Naive thymus-derived CD4-positive, alpha-beta T cell (primary cell): ENCODE measurements at regions not wholly inside any gene's neighbourhood (a gene's known extent, or its start where the extent isn't known, plus 50 kb on each side); places are given as distances from the start of the nearest gene placed in this dataset.

Source experiments
- ATAC-seq: fragments of 150-1000 bp; cut with Tn5 transposase; 2 replicates; pipeline ENCODE4 v1.10.0; 2021; ENCODE audit warnings: mild to moderate bottlenecking, moderate library complexity
- CTCF ChIA-PET: fragments of 350-600 bp; sonication (Branson Sonifier 250); formaldehyde crosslinking; loops from one replicate; lab custom pipeline; 2021; ENCODE audit warnings: antibody characterized with exemption; lab: Charles Lee
- POLR2A ChIA-PET: fragments of 350-600 bp; sonication (Branson Sonifier 250); formaldehyde crosslinking; loops from one replicate; lab custom pipeline; 2021; ENCODE audit warnings: antibody characterized with exemption, inconsistent platforms; lab: Charles Lee
- DNase-seq, 9 donors: peaks; one replicate each; pipeline versions ENCODE4 v3.0.0 to v3.0.0-alpha.2; 2020 to 2022; ENCODE audit warnings: mixed read lengths in 1 of 9
- H3K27ac ChIP-seq: one replicate; pipeline ENCODE4 v1.7.0; 2013; ENCODE audit warnings: mild to moderate bottlenecking, low read depth, low read length, moderate library complexity
- H3K27me3 ChIP-seq, 2 donors: one replicate each; pipeline ENCODE4 v1.7.0; 2013; ENCODE audit warnings: low read length in 2 of 2, mild to moderate bottlenecking in 2 of 2, moderate library complexity in 2 of 2; ENCODE audit not compliant: control insufficient read depth in 2 of 2, insufficient read depth in 2 of 2
- H3K36me3 ChIP-seq, 3 experiments: 1 replicate in 2 of 3; 2 replicates in 1 of 3; pipeline ENCODE4 v1.7.0; 2013; ENCODE audit warnings: low read length in 3 of 3, mild to moderate bottlenecking in 3 of 3, moderate library complexity in 1 of 3; ENCODE audit not compliant: insufficient read depth in 3 of 3, control insufficient read depth in 2 of 3
- H3K4me1 ChIP-seq, 2 donors: one replicate each; pipeline ENCODE4 v1.7.0; 2013; ENCODE audit warnings: low read length in 2 of 2, mild to moderate bottlenecking in 2 of 2, moderate library complexity in 1 of 2; ENCODE audit not compliant: control insufficient read depth in 2 of 2, insufficient read depth in 2 of 2
- H3K4me3 ChIP-seq: 2 replicates; pipeline ENCODE4 v1.7.0; 2013; ENCODE audit warnings: mild to moderate bottlenecking, low read length
- H3K9me3 ChIP-seq, 3 experiments: 1 replicate in 2 of 3; 2 replicates in 1 of 3; pipeline ENCODE4 v1.7.0; 2013; ENCODE audit warnings: low read length in 3 of 3; ENCODE audit not compliant: control insufficient read depth in 2 of 3
- H3K27ac Mint-ChIP-seq, 9 donors: one replicate each; pipeline ENCODE4 v1.8.0; 2020 to 2022; ENCODE audit warnings: mixed read lengths in 9 of 9, mild to moderate bottlenecking in 8 of 9, moderate library complexity in 5 of 9, inconsistent platforms in 2 of 9
- H3K27me3 Mint-ChIP-seq, 5 donors: one replicate each; pipeline ENCODE4 v1.8.0; 2021 to 2022; ENCODE audit warnings: mixed read lengths in 5 of 5, mild to moderate bottlenecking in 1 of 5
- H3K36me3 Mint-ChIP-seq, 5 donors: one replicate each; pipeline ENCODE4 v1.8.0; 2020 to 2022; ENCODE audit warnings: mixed read lengths in 5 of 5, mild to moderate bottlenecking in 3 of 5, inconsistent platforms in 1 of 5
- H3K4me1 Mint-ChIP-seq, 7 donors: one replicate each; pipeline ENCODE4 v1.8.0; 2020 to 2022; ENCODE audit warnings: mixed read lengths in 7 of 7, mild to moderate bottlenecking in 3 of 7, inconsistent platforms in 1 of 7
- H3K4me3 Mint-ChIP-seq, 10 donors: one replicate each; pipeline ENCODE4 v1.8.0; 2020 to 2022; ENCODE audit warnings: mild to moderate bottlenecking in 10 of 10, mixed read lengths in 10 of 10, moderate library complexity in 6 of 10, inconsistent platforms in 2 of 10
- H3K9me3 Mint-ChIP-seq, 11 donors: one replicate each; pipeline ENCODE4 v1.8.0; 2020 to 2022; ENCODE audit warnings: mixed read lengths in 11 of 11, mild to moderate bottlenecking in 4 of 11, inconsistent platforms in 1 of 11, moderate library complexity in 1 of 11
- intact Hi-C, 2 donors: fragments of 100-400 bp; cut with micrococcal nuclease; formaldehyde crosslinking; loops; one replicate each; pipeline ENCODE4 v1.15.1; 2023

- no peaks in the 10 kb centered on the region for H3K27me3 ChIP-seq
- H3K9me3 ChIP-seq, result no peaks in the 10 kb centered on the region
- H3K4me3 ChIP-seq, result no peak overlapping the region
- ChIA-PET POLR2A (no interaction called here), CTCF (no interaction called here)
- peaks cover 0 to 1% (median 0%) of the 10 kb centered on the region in 11 donors for H3K9me3 Mint-ChIP-seq
- H3K27me3 Mint-ChIP-seq, result peaks cover 0 to 23% (median 5%) of the 10 kb centered on the region in 5 donors
- no peaks in the 10 kb centered on the region for H3K36me3 ChIP-seq
- H3K4me1 ChIP-seq, result no peaks in the 10 kb centered on the region
- H3K4me1 Mint-ChIP-seq, result peaks cover 0 to 5% (median 0%) of the 10 kb centered on the region in 7 donors
- intact Hi-C loops, result no loop called here
- no peak for DNase-seq
- H3K36me3 Mint-ChIP-seq, result no peaks in the 10 kb centered on the region
- H3K27ac ChIP-seq, result no peak overlapping the region
- H3K4me3 Mint-ChIP-seq, result no peak overlapping the region
- no peak for ATAC-seq
- H3K27ac Mint-ChIP-seq, result no peak overlapping the region
These were observed 51.8 kb upstream of the PNRC1 start for GRCh38 chr6:89028774-89029173.

GRCh38 chr6:89027756-89028155, 52.8 kb upstream of the PNRC1 start:
- Mint-ChIP-seq H3K27ac (no peak overlapping the region), H3K9me3 (peaks cover 0 to 1% (median 0%) of the 10 kb centered on the region in 11 donors), H3K27me3 (peaks cover 0 to 27% (median 5%) of the 10 kb centered on the region in 5 donors), H3K36me3 (no peaks in the 10 kb centered on the region), H3K4me1 (peaks cover 0 to 5% (median 0%) of the 10 kb centered on the region in 7 donors), H3K4me3 (no peak overlapping the region)
- ChIA-PET CTCF (interaction anchor here (0.9 kb wide), 1 partner anchor 8 kb away, joined by 3 read pairs; no protein-coding TSS in a partner anchor), POLR2A (interaction anchor here (0.8 to 0.9 kb wide), 3 partner anchors 51 to 56 kb away, joined by 3 to 4 read pairs (median 3); partner anchors contain the start of gene PNRC1)
- Histone ChIP-seq H3K4me3 (no peak overlapping the region), H3K36me3 (no peaks in the 10 kb centered on the region), H3K4me1 (no peaks in the 10 kb centered on the region), H3K27me3 (no peaks in the 10 kb centered on the region), H3K27ac (no peak overlapping the region), H3K9me3 (no peaks in the 10 kb centered on the region)
- intact Hi-C loops, result no loop called here
- DNase-seq (no peak), ATAC-seq (no peak)

GRCh38 chr6:89026151-89026550, 54.4 kb upstream of the PNRC1 start:
- peaks cover 0 to 1% (median 0%) of the 10 kb centered on the region in 11 donors for H3K9me3 Mint-ChIP-seq
- H3K4me3 Mint-ChIP-seq, result no peak overlapping the region
- ATAC-seq (no peak), DNase-seq (no peak)
- no peak overlapping the region for H3K27ac Mint-ChIP-seq
- no peaks in the 10 kb centered on the region for H3K4me1 Mint-ChIP-seq
- ChIA-PET POLR2A (interaction anchor here (1.0 kb wide), 1 partner anchor 54 kb away, joined by 3 read pairs; the partner anchor contains the start of gene PNRC1), CTCF (interaction anchor here (0.6 kb wide), 1 partner anchor 12 kb away, joined by 3 read pairs; no protein-coding TSS in a partner anchor)
- no peaks in the 10 kb centered on the region for H3K4me1 ChIP-seq
- H3K36me3 Mint-ChIP-seq, result no peaks in the 10 kb centered on the region
- no peaks in the 10 kb centered on the region for H3K36me3 ChIP-seq
- intact Hi-C loops, result no loop called here
- no peaks in the 10 kb centered on the region for H3K9me3 ChIP-seq
- peaks cover 0 to 27% (median 5%) of the 10 kb centered on the region in 5 donors for H3K27me3 Mint-ChIP-seq
- H3K27me3 ChIP-seq, result no peaks in the 10 kb centered on the region
- H3K27ac ChIP-seq, result no peak overlapping the region
- no peak overlapping the region for H3K4me3 ChIP-seq

GRCh38 chr6:89025633-89026032, 54.9 kb upstream of the PNRC1 start:
- no peak overlapping the region for H3K27ac Mint-ChIP-seq
- H3K27me3 Mint-ChIP-seq, result peaks cover 0 to 24% (median 5%) of the 10 kb centered on the region in 5 donors
- CTCF ChIA-PET, result interaction anchor here (0.6 kb wide), 1 partner anchor 11 kb away, joined by 3 read pairs; no protein-coding TSS in a partner anchor
- POLR2A ChIA-PET, result interaction anchor here (1.0 kb wide), 1 partner anchor 55 kb away, joined by 3 read pairs; the partner anchor contains the start of gene PNRC1
- Histone ChIP-seq H3K4me3 (no peak overlapping the region), H3K9me3 (no peaks in the 10 kb centered on the region), H3K27me3 (no peaks in the 10 kb centered on the region), H3K4me1 (no peaks in the 10 kb centered on the region), H3K27ac (no peak overlapping the region), H3K36me3 (no peaks in the 10 kb centered on the region)
- no peaks in the 10 kb centered on the region for H3K4me1 Mint-ChIP-seq
- peaks cover 0 to 1% (median 0%) of the 10 kb centered on the region in 11 donors for H3K9me3 Mint-ChIP-seq
- H3K36me3 Mint-ChIP-seq, result no peaks in the 10 kb centered on the region
- ATAC-seq, result no peak
- intact Hi-C loops, result no loop called here
- DNase-seq, result no peak
- H3K4me3 Mint-ChIP-seq, result no peak overlapping the region

GRCh38 chr6:89024456-89024855, 56.1 kb upstream of the PNRC1 start:
- H3K4me3 Mint-ChIP-seq, result no peak overlapping the region
- ATAC-seq, result no peak
- no peaks in the 10 kb centered on the region for H3K36me3 ChIP-seq
- POLR2A ChIA-PET, result no interaction called here
- intact Hi-C loops, result no loop called here
- H3K36me3 Mint-ChIP-seq, result no peaks in the 10 kb centered on the region
- H3K9me3 Mint-ChIP-seq, result peaks cover 0 to 1% (median 0%) of the 10 kb centered on the region in 11 donors
- no peak for DNase-seq
- no peaks in the 10 kb centered on the region for H3K9me3 ChIP-seq
- H3K27ac ChIP-seq, result no peak overlapping the region
- H3K4me1 Mint-ChIP-seq, result no peaks in the 10 kb centered on the region
- no peak overlapping the region for H3K27ac Mint-ChIP-seq
- no peaks in the 10 kb centered on the region for H3K4me1 ChIP-seq
- no peak overlapping the region for H3K4me3 ChIP-seq
- H3K27me3 Mint-ChIP-seq, result peaks cover 0 to 18% (median 5%) of the 10 kb centered on the region in 5 donors
- no peaks in the 10 kb centered on the region for H3K27me3 ChIP-seq
- CTCF ChIA-PET, result no interaction called here

- DNase-seq, result no peak
These were observed 56.7 kb upstream of the PNRC1 start for GRCh38 chr6:89023591-89024441.

More at GRCh38 chr6:89023591-89024441, 56.7 kb upstream of the PNRC1 start:
- Mint-ChIP-seq H3K27me3 (peaks cover 0 to 15% (median 5%) of the 10 kb centered on the region in 5 donors), H3K4me3 (no peak overlapping the region), H3K9me3 (peaks cover 0 to 1% (median 0%) of the 10 kb centered on the region in 11 donors), H3K4me1 (no peaks in the 10 kb centered on the region), H3K27ac (no peak overlapping the region), H3K36me3 (no peaks in the 10 kb centered on the region)
- no peak overlapping the region for H3K4me3 ChIP-seq
- H3K36me3 ChIP-seq, result no peaks in the 10 kb centered on the region
- POLR2A ChIA-PET, result no interaction called here
- no peak for ATAC-seq
- H3K27me3 ChIP-seq, result no peaks in the 10 kb centered on the region
- H3K4me1 ChIP-seq, result no peaks in the 10 kb centered on the region
- CTCF ChIA-PET, result interaction anchor here (0.6 kb wide), 1 partner anchor 14 kb away, joined by 4 read pairs; no protein-coding TSS in a partner anchor
- no peaks in the 10 kb centered on the region for H3K9me3 ChIP-seq
- intact Hi-C loops, result no loop called here
- H3K27ac ChIP-seq, result no peak overlapping the region
